ENCODE measurements at regions not wholly inside any gene's neighbourhood (a gene's known extent, or its start where the extent isn't known, plus 50 kb on each side); places are given as distances from the start of the nearest gene placed in this dataset.

- no peak for TF ChIP-seq CTCF (IDR thresholded peaks at IDR 0.05)
- TF ChIP-seq POLR2A (IDR thresholded peaks at IDR 0.05): no peak
These were observed 226.9 kb downstream of the TTLL2 start for GRCh38 chr6:167551628-167552257.

All from lower leg skin (tissue), 3 donors.